SH-SY5Y (cell line): ENCODE measurements at regions not wholly inside any gene's neighbourhood (a gene's known extent, or its start where the extent isn't known, plus 50 kb on each side); places are given as distances from the start of the nearest gene placed in this dataset.

ENCODE experiments used
- GATA2 ChIP-seq: IDR thresholded peaks from 2 replicates; pipeline ENCODE4 v1.6.1; 2011; ENCODE audit warnings: mild to moderate bottlenecking, low read depth, low read length
- GATA3 ChIP-seq: IDR thresholded peaks from 2 replicates; pipeline ENCODE4 v1.6.1; 2011; ENCODE audit warnings: low read depth, mild to moderate bottlenecking, low read length, moderate library complexity

- TF ChIP-seq GATA2, result no peak
- no peak for TF ChIP-seq GATA3
Measured at GRCh38 chr5:18354828-18355227, 720.6 kb downstream of the TAF11L14 start.
